ENCODE measurements at regions not wholly inside any gene's neighbourhood (a gene's known extent, or its start where the extent isn't known, plus 50 kb on each side); places are given as distances from the start of the nearest gene placed in this dataset.

DNA sequence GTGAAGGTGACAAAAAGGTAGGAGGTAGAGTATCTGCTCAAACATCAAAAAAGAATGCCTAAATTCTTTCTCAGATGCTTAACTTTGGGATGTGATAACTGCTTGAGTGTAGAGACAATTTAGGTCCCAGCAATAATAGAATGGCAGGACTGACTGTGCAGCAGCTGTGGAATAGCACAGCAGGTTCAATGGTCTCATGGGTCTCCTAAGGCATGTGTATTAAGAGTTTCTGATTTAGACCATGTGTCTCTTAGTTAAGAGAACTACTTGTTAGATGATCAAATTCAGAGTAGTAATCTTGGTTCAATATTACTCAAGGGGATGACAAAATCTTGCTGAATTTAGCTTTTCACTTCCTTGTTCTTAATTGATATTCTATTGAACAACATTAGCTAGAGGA lies 72.0 kb downstream of the ALX1 start:
- no peak for TF ChIP-seq POLR2A (IDR thresholded peaks at IDR 0.05; ENCODE audit: low read depth, low read length)
- TF ChIP-seq POLR2AphosphoS5 (IDR thresholded peaks at IDR 0.05; ENCODE audit: low read depth, low read length) = no peak
- no peak for TF ChIP-seq TAF1 (IDR thresholded peaks at IDR 0.05; ENCODE audit: borderline replicate concordance, low read depth, low read length)

Data from GM12892 (cell line).